Stomach (tissue), 4 donors: ENCODE measurements at regions not wholly inside any gene's neighbourhood (a gene's known extent, or its start where the extent isn't known, plus 50 kb on each side); places are given as distances from the start of the nearest gene placed in this dataset.

Experiments
- EP300 ChIP-seq: sonication (generic); formaldehyde crosslinking; IDR thresholded peaks from one replicate; pipeline ENCODE4 v1.6.1; 2017; ENCODE audit warnings: antibody characterized with exemption
- POLR2A ChIP-seq, 4 donors: fragments of 450-650 bp; IDR thresholded peaks; one replicate each; pipeline ENCODE4 v1.6.1; 2016; ENCODE audit warnings: antibody characterized with exemption in 4 of 4, control low read depth in 2 of 4, mild to moderate bottlenecking in 1 of 4, moderate library complexity in 1 of 4
- POLR2AphosphoS5 ChIP-seq, 3 donors: sonication (generic); formaldehyde crosslinking; IDR thresholded peaks; one replicate each; pipeline ENCODE4 v1.6.1; 2016; ENCODE audit warnings: antibody characterized with exemption in 3 of 3
- TF ChIP-seq, protein P1 (sequence below), 7 experiments: fragments of 450-650 bp in 4 of 7; fragments of 200-600 bp in 3 of 7; sonication (generic) in 3 of 7; IDR thresholded peaks; one replicate each; pipeline ENCODE4 v1.5.1; 2016 to 2019; ENCODE audit warnings: antibody characterized with exemption in 7 of 7, control low read depth in 2 of 7, mild to moderate bottlenecking in 1 of 7

DNA sequence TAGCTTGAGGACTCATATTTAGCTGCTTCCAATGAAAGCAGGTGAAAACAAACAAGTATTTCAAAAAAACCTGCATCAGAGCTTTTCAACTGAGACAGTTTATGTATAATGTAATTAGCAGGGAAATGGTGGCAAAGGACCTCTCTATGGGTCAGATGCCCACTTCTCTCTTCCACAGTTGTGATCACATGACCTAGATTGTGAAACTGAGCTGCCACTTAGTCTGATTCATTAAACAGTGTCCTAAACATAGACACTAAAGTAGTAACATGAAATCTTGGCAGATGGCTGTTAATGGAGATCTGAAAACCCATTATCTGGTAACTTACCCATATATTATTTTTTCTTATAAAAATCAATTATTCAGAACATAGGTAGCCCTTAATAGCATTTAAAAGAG is 663.6 kb upstream of the RIOK2 start:
- TF ChIP-seq, protein P1, sequence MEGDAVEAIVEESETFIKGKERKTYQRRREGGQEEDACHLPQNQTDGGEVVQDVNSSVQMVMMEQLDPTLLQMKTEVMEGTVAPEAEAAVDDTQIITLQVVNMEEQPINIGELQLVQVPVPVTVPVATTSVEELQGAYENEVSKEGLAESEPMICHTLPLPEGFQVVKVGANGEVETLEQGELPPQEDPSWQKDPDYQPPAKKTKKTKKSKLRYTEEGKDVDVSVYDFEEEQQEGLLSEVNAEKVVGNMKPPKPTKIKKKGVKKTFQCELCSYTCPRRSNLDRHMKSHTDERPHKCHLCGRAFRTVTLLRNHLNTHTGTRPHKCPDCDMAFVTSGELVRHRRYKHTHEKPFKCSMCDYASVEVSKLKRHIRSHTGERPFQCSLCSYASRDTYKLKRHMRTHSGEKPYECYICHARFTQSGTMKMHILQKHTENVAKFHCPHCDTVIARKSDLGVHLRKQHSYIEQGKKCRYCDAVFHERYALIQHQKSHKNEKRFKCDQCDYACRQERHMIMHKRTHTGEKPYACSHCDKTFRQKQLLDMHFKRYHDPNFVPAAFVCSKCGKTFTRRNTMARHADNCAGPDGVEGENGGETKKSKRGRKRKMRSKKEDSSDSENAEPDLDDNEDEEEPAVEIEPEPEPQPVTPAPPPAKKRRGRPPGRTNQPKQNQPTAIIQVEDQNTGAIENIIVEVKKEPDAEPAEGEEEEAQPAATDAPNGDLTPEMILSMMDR (IDR thresholded peaks at IDR 0.05), result no peak
- TF ChIP-seq POLR2A (IDR thresholded peaks at IDR 0.05) (no peak), POLR2AphosphoS5 (IDR thresholded peaks at IDR 0.05) (no peak), EP300 (no peak)
